ENCODE measurements at regions not wholly inside any gene's neighbourhood (a gene's known extent, or its start where the extent isn't known, plus 50 kb on each side); places are given as distances from the start of the nearest gene placed in this dataset.
"Not testable (repeated sequence)": the region's sequence is repeated elsewhere in the genome, so short reads cannot be mapped to it uniquely, and the experiment has no call there.

DNA sequence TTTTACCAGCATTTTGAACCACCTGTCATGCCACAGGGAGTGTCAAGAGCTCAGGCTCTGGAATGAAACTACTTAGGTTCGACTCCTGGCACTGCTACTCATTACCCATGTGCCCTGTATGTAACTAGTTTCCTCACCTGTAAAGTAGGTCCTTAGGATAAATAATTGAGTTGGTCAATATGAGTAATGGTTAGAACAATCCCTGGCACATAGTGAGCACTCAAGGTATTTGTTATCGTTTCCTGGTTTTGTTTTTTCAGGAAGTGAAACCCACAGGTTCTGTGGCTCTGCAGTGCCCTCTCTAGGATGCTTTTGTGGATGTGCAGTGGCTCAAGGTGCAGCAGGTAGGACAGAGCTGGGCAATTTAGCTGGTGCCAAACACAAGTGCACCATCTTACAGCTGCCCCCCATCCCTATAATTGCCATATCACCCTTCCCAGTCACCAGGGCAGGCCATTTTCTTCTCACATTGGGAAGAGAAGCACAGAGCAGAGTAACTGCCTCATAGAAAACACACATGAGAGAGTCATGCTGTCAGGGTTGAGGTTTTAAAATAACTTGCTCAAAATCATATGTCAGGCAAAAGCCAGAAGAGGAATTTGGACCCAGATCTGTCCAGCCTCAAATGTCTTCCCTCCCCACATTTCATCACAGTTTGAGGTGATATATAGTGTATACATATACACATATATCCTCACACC is 297.5 kb downstream of the RPAP3 start:
- peak; percentile 46 for DNase-seq

DNA sequence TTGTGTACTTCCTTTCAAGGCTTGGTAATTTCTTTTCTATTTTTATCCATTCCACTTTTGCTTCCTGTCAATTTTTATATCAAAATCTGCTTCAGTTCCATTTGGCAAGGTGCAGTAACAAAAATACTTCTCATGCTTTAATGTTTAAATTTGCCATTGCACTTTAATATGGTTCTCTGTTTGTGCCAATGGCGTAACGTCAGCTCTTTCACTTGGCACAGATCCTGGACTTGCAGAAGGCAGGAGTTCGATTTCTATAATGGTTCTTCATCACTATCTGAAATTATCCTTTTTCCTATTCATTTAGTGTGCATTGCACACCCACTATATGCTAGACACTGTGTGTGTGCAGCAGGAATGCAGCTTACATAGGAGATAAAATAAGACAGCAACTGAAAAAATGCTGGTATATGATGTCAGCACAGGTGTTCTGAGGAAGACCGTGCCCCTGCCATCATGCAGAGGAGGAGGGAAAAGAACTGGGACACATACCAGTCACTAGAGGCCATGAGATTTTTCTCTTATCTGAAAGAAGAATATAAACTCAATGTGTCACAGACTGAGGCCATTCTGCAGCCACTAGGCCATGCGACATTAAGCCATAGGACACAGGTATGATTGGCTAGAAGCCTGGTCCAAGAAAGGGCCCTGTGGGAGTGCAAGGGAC is 298.2 kb downstream of the RPAP3 start:
- no peak for DNase-seq

- DNase-seq: no peak
Measured at GRCh38 chr12:47403681-47404080, 302.1 kb downstream of the RPAP3 start.

DNA sequence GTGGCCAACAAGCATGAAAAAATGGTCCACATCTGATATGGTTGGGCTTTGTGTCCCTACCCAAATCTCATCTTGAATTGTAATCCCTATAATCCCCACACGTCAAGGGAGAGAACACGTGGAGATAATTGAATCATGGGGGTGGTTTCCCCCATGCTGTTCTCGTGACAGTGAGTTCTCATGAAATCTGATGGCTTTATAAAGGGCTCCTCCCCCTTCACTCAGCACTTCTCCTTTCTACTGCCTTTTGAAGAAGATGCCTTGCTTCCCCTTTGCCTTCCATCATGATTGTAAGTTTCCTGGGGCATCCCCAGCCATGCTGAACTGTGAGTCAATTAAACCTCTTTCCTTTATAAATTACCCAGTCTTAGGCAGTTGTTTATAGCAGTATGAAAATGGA is 304.6 kb downstream of the RPAP3 start:
- DNase-seq: not testable (repeated sequence)

DNA sequence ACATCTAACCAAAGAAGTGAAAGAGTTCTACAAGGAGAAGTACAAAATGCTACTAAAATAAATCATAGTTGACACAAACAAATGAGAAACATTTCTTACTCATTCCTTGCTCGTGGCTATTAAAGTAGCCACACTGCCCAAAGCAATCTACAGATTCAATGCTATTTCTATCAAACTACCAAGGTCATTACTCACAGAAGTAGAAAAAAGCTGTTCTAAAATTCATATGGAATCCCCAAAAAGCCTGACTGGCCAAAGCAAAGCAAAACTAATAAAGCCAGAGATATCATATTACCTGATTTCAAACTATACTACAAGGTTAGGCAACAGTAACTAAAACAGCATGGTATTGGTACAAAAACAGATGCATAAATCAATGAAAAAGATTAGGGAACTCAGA is 305.6 kb downstream of the RPAP3 start:
- DNase-seq: no peak

DNA sequence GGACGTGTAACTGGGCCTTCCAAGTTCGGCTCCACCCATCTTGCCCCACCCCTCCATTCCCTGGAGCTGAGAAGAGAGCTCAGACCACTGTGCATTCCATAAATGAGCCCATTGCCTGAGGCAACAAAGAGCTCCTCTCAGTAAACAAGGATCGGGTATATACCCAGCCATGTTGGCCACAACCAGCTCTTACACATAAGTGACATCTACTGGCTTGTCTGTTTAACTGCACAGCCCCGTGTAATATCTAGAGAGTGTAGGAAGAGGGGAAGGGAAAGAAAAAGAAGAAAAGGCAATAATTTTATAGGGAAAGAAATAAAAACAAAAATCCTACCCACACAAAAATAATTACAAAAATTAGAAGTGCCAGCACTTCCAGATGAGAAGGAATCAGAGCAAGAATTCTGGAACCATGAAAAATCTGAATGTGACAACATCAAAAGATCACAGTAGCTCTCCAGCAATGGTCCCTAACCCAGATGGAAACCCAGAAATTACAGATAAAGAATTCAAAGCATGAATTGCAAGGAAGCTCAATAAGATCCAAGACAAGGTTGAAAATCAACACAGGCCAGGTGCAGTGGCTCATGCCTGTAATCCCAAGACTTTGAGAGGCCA is 308.1 kb downstream of the RPAP3 start:
- peak; percentile 73 for DNase-seq

DNA sequence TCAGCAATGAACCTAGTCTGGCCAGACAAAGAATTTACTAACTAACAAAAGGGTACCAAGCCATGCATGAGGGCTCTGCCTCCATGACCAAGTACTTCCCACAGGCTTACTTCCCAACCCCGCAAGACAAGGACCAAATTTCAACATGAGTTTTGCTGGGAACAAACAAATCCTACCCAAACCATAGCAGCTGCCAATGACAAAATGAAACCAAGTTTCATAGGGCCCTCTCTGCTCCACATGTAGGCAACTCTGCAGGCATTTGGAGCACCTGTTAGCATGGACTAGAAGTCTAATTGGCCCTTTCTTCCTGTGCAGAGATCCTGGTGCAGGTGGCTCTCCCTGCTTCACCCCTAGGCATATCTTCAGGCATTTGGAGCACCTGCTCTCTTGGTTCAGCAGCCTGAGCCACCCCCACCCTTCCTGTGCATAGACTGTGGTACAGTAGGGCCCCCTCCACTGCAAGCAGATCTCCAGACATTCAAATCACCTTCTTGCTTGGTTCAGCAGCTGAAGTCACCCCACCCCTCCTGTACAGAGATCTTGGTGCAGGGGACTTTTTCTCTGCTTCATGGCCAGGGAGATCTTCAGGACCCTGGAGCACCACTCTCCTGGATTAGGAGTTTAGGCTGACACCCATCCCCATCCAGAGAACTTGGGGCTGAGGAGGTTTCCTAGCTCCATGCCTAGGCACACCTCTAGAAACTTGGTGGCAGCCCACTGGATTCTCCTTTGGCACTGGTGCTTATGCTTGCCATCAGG is 308.7 kb downstream of the RPAP3 start:
- no peak for DNase-seq

DNA sequence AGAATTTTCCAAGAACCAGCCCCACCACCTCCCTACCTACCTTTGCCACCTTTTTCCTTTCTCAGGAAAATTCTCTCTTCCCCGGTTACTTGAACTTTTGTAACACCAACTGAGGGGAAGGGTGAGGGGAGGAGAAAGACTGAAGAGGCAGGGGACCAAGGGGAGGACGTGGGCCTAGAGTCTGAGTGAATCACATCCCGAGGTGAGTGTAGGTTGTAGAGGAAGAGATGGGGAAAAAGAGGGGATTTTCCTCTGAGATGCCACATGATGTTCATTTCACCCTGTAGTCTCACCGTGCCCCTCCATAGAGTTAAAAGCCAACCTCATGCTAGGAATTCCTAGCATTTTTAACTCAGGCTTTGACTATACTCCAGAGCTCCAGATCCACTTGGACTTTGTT is 311.8 kb downstream of the RPAP3 start:
- DNase-seq: no peak

- no peak for DNase-seq
Measured at GRCh38 chr12:47393403-47393790, 312.4 kb downstream of the RPAP3 start.

- DNase-seq: no peak
Measured at GRCh38 chr12:47391566-47391965, 311.8 kb upstream of the AMIGO2 start.

- no peak for DNase-seq
Measured at GRCh38 chr12:47388712-47389111, 309.0 kb upstream of the AMIGO2 start.

DNA sequence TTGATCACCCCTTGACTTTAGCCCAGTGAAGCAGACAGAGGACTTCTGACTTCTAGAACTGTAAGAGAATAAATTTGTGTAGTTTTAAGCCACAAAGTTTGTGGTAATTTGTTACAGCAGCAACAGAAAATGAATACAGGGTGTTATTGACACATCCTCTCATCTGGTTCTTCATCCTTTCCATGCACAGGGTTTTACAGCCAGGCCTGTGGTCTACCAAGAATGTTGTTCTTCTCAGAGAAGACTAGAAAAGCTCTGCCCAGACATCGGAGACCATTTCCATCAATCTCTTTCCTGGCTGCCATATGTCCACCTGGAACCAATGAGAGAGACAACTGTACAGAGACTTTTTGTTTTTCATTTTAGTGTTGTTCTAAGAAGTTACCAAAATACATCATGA is 308.2 kb upstream of the AMIGO2 start:
- no peak for DNase-seq

DNA sequence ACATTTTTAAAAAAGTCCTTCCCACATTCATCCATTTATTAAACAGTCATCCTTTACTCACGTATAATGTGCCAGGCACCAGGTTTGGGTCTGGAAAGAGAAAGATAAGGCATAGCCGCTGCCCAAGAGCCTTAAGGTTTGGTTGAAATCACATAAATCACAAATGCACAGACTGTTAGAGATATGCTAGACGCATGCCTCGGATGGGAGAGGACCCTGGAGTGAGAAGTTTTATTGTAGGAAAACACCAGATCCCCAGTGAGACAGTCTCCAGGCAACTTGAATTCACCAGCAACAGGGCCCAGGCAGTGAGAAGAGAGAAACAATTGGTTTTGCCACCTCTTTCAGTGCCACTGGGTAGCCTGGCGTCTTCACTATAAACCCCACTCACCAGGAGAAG is 305.9 kb upstream of the AMIGO2 start:
- no peak for DNase-seq

- DNase-seq: no peak
Measured at GRCh38 chr12:47383942-47384341, 304.2 kb upstream of the AMIGO2 start.

DNA sequence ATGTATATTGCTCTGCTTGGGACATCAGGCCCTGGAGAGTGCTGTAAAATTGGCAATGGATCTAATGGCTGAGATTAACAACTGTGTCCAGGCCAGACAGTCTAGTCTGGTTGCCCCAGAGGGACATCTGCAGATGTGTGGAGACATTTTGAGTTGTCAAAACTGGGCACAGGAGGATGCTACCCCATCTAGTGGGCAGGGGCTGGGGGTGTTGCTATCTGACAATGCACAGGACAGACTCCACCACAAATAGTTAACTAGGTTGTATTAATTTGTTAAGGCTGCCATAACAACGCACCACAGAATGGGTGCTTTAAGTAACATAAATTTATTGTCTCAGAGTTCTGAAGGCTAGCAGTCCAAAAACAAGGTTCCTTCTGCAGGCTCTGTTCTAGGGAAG is 302.5 kb upstream of the AMIGO2 start:
- DNase-seq: peak; percentile 10

DNA sequence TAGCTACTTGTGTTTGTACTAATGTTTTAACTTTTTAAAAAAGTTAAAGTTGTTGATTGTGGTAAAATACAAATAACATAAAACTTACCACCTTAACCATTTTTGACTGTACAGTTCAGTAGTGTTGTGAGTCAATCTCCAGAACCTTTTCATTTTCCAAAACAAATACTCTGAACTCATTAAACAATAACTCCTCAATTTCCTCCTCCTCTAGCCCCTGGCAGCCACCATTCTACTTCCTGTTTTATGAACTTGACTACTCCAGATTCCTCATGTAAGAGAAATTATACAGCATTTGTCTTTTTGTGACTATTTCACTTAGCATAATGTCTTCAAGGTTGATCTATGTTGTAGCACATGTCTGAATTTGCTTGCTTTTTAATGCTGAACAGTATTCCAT is 299.1 kb upstream of the AMIGO2 start:
- DNase-seq: no peak

DNA sequence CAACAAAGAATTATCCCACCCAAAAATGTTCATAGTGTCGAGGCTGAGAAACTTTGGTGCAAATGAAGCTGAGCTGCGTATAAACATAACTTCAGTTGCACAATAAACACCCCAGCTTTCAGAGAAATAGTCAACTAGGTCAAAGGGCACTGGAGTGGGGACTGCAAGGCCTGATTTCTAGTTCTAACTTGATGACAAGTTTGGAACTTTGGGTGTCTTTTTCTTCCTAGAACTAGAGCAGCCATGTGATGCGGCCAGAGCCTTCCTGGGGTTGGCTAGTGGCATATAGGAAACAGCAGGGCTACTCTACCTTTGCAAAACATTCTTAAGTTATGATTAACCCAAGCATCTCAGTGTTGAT is 298.4 kb upstream of the AMIGO2 start:
- DNase-seq: no peak

DNA sequence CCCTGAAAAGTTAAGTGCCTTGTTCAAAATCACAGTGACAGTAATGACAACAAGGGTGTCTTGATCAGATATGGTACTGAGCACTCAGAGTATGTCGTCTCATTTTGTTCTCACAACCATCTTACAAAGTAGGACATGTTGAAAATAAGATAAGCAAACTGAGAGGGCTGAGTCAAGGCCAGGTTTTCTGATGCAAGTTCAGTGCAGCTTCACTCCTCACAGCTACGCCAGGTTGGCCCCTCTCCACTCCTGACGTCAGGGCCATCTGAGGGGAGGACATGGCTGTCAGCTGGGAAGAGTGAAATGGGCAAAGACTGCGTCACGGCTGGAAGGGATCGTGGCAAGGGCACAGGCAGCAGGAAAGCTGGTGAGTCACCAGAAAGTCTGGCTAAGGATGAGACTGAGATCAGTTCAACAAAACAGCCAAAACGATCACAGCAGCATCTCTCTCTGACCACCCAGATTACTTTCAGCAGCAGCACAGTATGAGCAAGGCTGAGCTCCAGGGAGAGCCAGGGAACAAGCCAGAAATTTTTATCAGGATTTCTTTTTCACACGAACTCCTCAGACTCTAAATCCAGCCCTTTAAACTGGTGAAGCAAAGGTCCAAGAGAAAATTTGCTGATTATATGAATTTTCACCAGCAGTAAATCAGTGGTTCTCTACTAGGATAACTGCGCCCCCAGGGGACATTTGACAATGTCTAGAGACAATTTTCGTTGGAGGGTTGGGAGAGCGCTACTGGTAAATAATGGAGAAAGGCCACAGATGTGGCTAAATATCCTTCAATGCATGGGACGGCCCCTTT is 297.9 kb upstream of the AMIGO2 start:
- DNase-seq: peak; percentile 17

- DNase-seq: no peak
Measured at GRCh38 chr12:47376927-47377326, 297.2 kb upstream of the AMIGO2 start.

DNA sequence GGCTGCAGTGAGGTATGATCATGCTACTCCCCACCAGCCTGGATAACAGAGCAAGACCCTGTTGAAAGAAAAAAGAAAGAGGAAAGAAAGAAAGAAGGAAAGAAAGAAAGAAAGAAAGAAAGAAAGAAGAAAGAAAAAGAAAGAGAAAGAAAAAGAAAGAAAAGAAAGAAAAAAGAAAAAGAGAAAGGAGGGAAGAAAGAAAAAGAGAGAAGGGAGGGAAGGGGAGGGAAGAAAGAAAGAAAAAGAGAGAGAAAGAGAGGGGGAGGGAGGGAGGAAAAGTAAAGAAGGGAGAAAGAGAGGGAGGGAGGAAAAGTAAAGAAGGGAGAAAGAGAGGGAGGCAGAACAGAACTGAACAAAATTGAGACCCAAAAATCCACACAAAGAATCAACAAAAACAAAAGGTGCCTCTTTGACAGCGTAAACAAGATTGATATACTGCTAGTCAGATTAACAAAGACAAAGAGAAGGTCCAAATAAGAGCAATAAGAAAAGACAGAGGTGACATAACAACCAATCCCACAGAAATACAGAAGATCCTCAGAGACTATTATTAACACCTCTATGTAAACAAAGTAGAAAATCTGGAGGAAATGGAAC is 293.9 kb upstream of the AMIGO2 start:
- no peak for DNase-seq

GRCh38 chr12:47370421-47370820 is 290.7 kb upstream of the AMIGO2 start:
- no peak for DNase-seq

GRCh38 chr12:47369085-47369484 is 289.3 kb upstream of the AMIGO2 start:
- no peak for DNase-seq
